KOPT-K1 (cell line): ENCODE measurements at regions not wholly inside any gene's neighbourhood (a gene's known extent, or its start where the extent isn't known, plus 50 kb on each side); places are given as distances from the start of the nearest gene placed in this dataset.
"Not testable (repeated sequence)": the region's sequence is repeated elsewhere in the genome, so short reads cannot be mapped to it uniquely, and the experiment has no call there.

Source experiments
- H3K27ac ChIP-seq: fragments of 200-600 bp; sonication (generic); 2 replicates; pipeline ENCODE4 v1.5.1; 2016; ENCODE audit warnings: antibody characterized with exemption, mild to moderate bottlenecking, low read depth, low read length; ENCODE audit not compliant: poor library complexity, severe bottlenecking
- H3K36me3 ChIP-seq: fragments of 200-600 bp; sonication (generic); 2 replicates; pipeline ENCODE4 v1.5.1; 2017; ENCODE audit warnings: antibody characterized with exemption, mild to moderate bottlenecking, low read length, moderate library complexity; ENCODE audit not compliant: insufficient read depth
- H3K9me3 ChIP-seq: fragments of 200-600 bp; sonication (generic); 2 replicates; pipeline ENCODE4 v1.5.1; 2017; ENCODE audit warnings: antibody characterized with exemption, low read length, mild to moderate bottlenecking; ENCODE audit not compliant: insufficient read depth, poor library complexity, severe bottlenecking

DNA sequence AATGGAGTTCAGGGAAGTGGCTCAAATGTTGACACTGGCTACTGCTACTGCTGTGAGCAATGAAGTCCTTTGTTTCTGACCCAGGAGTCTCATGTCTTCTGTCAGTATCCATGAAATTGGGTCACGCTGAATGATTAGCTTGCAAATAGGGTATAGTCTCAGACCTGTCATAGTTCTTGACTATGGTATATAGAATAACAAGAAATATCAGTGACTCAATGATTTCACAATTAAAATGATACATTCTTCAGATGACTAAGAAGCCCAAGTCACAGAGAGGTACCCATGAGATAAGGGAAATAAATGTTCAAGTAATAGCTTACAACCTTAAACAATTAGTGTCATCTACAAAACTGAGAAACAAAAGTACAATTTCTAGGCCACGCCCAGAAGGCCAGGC is 89.3 kb downstream of the LYZL2 start:
- Histone ChIP-seq H3K9me3 (no peaks in the 10 kb centered on the region), H3K27ac (no peak overlapping the region), H3K36me3 (no peaks in the 10 kb centered on the region)

DNA sequence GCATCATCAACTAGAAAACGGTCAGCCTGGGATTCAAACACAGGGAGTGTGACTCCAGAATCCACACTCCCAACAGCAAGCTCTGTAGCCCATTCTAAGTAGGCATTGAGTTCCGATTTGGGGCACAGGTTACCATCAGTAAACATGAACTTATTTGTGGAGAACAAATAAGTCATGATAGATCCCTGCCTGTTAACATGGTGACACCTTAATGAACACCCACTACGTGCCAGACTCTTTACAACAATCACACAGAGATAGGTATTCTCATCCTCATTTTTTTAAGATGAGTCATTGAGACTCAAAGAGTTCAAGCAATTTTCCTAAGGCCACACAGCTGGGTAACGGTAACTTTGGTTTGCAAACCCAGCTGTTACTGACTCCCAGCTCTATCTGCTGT is 91.5 kb downstream of the LYZL2 start:
- Histone ChIP-seq H3K9me3 (no peaks in the 10 kb centered on the region), H3K27ac (no peak overlapping the region), H3K36me3 (no peaks in the 10 kb centered on the region)

DNA sequence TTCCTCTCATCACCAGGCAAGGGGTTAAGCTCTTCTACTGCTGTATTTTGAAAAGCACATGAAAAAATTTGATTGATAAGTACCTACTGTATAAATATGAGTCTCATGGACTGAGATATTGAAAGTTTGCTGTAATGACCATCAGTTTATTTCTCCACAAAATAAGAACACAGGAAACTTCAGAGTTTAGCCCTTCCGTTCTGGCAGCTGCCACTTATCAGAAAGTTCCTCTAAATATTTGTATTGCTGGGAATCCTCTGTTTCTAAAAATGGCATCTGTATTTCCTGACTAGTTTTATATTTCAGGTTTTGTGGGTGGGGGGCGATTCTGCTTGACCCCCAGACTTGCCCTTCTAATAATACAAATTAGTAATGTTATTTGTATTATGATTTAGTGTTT is 92.0 kb downstream of the LYZL2 start:
- no peaks in the 10 kb centered on the region for H3K36me3 ChIP-seq
- H3K27ac ChIP-seq: no peak overlapping the region
- H3K9me3 ChIP-seq: no peaks in the 10 kb centered on the region

DNA sequence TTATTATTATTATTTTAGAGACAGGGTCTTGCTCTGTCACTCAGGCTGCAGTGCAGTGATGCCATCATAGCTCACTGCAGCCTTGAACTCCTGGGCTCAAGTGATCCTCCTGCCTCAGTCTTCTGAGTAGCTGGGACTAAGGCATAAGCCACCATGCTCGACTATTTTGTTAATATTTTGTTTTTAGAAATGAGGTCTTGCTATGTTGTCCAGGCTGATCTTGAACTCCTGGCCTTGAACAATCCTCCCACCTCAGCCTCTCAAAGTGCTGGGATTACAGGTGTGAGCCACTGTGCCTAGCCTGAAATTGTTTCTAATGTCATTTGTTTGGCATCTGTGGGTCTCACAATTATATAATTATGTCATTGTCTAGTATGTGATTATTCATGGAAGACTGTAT is 92.4 kb downstream of the LYZL2 start:
- H3K9me3 ChIP-seq, H3K27ac ChIP-seq, H3K36me3 ChIP-seq: not testable (repeated sequence)

DNA sequence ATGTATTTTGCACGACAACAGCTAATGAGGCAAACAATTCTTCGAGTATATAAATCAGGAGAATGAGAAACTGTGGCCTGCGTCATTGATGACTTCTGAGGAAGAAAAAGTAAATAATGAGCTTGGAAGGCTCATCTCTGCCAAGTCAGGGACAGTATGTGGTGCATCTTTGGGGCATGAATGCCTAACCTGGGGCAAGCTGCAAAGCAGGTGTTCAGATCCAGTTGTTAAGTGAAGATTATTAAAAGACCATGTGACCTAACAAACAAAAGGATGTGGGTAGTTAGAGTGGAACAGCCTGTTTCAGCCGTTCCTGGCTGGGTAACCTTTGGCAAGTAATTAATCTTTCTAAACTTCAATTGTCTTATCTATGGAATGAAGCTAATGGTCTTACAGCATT is 93.0 kb downstream of the LYZL2 start:
- H3K27ac ChIP-seq: no peak overlapping the region

DNA sequence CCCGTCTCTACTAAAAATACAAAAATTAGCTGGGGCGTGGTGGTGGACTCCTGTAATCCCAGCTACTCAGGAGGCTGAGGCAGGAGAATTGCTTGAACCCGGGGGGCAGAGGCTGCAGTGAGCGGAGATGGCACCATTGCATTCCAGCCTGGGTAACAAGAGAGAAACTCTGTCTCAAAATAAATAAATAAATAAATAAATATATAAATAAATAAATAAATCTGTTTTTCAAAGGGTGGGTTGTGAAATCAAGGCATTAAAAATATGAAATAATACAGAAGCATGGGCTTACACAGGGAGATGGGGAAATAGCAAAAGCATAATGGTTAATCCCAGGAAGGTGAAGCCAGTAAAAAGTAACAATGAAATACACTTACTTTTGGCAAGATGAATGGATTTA is 93.9 kb downstream of the LYZL2 start:
- H3K9me3 ChIP-seq: no peaks in the 10 kb centered on the region
- H3K36me3 ChIP-seq: no peaks in the 10 kb centered on the region
- no peak overlapping the region for H3K27ac ChIP-seq

More for the DNA sequence above, 93.0 kb downstream of the LYZL2 start:
- Histone ChIP-seq H3K9me3 (no peaks in the 10 kb centered on the region), H3K36me3 (no peaks in the 10 kb centered on the region)

DNA sequence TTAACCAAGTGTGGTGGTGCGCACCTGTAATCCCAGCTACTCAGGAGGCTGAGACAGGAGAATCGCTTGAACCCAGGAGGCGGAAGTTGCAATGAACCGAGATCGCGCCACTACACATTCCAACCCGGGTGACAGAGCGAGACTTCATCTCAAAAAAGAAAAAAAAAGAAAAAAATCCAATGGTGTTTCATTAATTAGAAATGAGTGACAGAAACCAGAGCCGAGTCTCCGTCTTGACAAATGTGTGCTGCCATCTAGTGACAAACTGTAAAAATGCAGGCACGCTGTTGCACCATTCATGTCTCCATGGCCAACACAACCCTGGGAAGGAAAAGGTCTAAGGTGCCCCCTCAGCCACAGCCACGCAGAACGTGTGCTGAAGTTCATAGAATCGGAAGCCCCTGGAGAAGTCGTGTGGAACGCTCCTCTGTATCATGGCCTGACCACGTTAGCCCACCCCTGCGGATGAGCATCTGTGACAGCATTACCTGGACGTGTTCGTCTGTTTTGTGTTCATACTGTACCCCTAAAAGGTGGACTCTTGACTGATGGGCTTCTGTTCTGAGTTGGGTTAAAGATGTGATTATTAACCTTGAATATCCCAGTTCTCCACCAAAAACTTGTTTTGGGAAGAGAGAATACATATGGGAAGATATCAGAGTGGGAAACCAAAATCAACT is 94.9 kb downstream of the LYZL2 start:
- H3K27ac ChIP-seq: no peak overlapping the region
- H3K36me3 ChIP-seq: no peaks in the 10 kb centered on the region

DNA sequence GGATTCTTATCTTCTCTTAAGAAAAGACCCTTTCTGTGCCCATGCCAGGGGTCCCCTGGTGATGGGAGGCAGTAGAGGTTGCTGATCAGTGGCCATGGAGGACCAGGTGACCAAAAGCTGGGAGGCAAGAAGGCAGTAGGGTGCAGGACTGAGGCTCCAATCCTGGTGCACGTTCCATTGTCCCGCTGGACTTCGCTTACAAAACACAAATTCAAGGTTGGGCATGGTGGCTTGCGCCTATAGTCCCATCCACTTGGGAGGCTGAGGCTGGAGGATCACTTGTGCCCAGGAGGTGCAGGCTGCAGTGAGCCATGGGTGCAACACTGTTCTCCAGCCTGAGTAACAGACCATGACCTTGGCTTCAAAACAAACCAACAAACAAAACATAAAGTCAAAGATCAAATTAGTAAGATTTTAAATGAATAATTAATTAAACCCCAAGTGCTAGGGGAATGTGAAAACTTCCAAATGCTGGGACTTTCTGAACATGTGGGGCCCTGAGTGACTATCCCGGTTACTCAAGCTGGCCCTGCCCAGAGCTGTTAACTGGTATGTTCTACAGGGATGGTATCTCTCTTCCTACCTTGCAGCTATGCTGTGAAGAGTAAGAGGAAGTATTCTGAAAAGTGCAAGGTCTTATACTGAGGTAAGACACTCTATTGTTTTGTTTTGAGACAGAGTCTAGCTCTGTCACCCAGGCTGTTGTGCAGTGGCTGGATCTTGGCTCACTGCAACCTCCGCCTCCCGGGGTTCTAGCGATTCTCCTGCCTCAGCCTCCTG is 97.6 kb downstream of the LYZL2 start:
- no peaks in the 10 kb centered on the region for H3K36me3 ChIP-seq
- no peaks in the 10 kb centered on the region for H3K9me3 ChIP-seq
- H3K27ac ChIP-seq: no peak overlapping the region

More for the DNA sequence above, 94.9 kb downstream of the LYZL2 start:
- H3K9me3 ChIP-seq: no peaks in the 10 kb centered on the region

DNA sequence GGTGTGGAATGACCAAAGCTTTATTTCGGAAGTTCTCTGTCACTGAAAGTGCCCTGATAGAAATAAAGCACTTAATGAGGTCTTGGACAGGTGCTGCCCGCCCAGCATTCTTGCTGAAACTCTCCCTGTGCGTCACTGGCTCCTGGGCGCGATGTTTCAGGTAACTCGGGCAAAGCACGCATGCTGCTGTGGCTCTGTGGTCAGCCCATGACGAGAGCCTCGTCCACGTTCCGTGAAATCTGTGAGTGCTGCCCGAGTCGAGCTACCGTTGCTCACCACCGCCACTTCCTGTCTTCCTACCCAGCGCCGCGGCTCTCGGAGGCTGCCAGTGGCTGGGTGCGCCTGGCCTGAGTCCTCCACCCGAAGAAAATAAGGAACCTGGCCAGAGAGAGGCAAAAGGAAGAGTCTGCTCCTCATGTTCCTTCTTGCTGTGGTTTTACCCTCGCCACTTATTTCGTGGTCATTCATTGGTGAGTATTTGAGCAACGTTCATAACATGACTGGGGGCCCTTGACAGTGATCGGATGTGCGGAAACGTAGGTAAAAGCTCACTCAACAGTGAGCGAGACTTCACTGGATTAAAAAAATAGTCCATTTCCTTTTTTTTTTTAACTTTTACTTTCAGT is 95.5 kb downstream of the MAP3K8 start:
- H3K9me3 ChIP-seq: no peaks in the 10 kb centered on the region
- H3K27ac ChIP-seq: peak overlapping the region; percentile 97
- no peaks in the 10 kb centered on the region for H3K36me3 ChIP-seq

DNA sequence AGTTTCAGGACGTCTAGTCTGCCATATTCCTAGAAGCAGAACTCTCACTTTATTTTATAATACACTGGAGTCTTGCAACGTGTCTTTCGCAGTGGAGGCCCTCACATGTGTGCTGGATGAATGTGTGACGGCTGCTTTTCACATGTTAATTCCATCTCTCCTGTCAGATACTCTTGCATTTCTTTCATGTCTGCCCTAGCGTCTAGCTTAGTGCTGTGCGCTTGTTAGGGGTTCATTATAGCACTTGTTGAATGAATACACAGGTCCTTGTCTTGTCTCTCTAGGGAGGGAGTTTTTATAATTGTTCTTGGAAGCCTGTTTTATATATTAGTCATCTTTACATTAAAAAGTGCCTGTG is 94.4 kb downstream of the MAP3K8 start:
- Histone ChIP-seq H3K36me3 (no peaks in the 10 kb centered on the region), H3K27ac (peak overlapping the region; percentile 97), H3K9me3 (no peaks in the 10 kb centered on the region)

DNA sequence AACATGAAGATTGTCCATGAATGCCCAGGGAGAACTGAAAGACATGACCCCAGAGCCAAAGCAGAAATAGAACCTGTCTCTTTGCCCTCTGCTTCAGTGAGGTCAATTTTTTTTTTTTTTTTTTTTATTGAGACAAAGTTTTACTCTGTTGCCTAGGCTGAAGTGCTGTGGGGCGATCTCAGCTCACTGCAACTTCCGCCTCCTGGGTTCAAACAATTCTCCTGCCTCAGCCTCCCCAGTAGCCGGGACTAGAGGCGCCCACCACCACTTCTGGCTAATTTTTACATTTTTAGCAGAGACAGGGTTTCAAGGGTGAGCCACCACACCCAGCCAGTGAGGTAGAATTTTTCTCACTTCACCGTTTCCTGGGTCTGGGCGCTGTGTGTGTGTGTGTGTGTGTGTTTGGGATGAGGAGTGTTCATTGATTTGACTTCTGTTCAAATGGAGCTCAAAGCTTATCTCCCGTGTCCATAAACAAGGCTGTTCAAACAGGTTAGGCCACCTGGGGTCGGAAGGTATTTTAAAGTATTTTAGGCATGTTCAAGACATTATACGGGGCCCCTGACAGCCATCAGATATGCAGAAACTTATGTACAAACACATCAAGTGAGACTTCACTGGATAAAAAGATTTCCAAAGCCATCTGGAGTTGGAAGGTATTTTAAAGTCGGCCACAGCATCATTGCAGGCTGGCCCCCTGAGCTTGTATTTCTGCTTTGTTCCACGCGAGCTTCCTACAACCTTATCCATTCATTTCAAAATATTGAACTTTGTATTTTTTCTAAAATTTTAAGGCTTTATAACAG is 93.8 kb downstream of the MAP3K8 start:
- Histone ChIP-seq H3K27ac (peak overlapping the region; percentile 97), H3K36me3 (no peaks in the 10 kb centered on the region), H3K9me3 (no peaks in the 10 kb centered on the region)

DNA sequence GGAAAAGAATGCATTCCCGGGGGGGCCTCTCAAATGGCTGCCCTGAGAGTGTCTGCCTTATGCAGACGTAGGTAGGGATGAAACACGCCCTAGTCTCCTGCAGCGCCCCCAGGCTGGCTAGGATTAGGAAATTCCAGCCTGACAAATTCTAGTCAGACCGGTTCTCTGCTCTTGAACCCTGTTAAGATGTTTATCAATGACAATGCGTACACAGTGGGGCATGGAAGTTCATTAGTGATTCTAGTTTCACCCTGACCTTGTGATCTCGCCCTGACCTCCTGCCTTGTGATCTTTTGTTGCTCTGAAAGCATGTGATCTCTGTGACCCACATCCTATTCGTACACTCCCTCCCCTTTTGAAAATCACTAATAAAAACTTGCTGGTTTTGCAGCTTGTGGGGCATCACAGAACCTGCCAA is 88.7 kb downstream of the MAP3K8 start:
- H3K36me3 ChIP-seq, H3K9me3 ChIP-seq, H3K27ac ChIP-seq: not testable (repeated sequence)

DNA sequence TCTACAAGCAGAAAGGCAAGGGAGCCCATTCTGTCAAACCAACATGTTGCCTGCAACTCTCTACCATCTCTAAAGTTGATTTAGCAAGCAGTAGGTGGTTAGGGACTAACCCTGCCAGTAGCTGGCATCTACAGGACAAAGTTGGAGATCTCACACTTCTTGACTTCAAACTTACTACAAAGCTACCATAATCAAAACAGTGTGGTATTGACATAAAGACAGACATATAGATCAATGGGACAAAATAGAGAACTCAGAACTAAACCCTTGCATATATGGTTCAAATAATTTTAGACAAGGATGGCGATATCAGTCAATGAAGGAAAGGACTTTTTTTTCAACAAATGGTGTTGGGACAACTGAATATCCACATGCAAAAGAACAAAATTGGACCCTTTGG is 84.9 kb downstream of the MAP3K8 start:
- H3K27ac ChIP-seq: no peak overlapping the region
- no peaks in the 10 kb centered on the region for H3K36me3 ChIP-seq
- H3K9me3 ChIP-seq: peaks cover 7% of the 10 kb centered on the region
